GM12872 (cell line): ENCODE measurements at regions not wholly inside any gene's neighbourhood (a gene's known extent, or its start where the extent isn't known, plus 50 kb on each side); places are given as distances from the start of the nearest gene placed in this dataset.

Source experiments
- CTCF ChIP-seq: IDR thresholded peaks from 3 replicates; pipeline ENCODE4 v1.5.1; 2011; ENCODE audit warnings: low read depth, mild to moderate bottlenecking, low read length, moderate library complexity; ENCODE audit not compliant: insufficient read depth

- TF ChIP-seq CTCF: no peak
Measured at GRCh38 chr3:5899014-5899761, 711.7 kb downstream of the EDEM1 start.

GRCh38 chr3:5917932-5918331 is 730.4 kb downstream of the EDEM1 start:
- no peak for TF ChIP-seq CTCF

- TF ChIP-seq CTCF: no peak
Measured at GRCh38 chr3:5918626-5919025, 731.1 kb downstream of the EDEM1 start.

DNA sequence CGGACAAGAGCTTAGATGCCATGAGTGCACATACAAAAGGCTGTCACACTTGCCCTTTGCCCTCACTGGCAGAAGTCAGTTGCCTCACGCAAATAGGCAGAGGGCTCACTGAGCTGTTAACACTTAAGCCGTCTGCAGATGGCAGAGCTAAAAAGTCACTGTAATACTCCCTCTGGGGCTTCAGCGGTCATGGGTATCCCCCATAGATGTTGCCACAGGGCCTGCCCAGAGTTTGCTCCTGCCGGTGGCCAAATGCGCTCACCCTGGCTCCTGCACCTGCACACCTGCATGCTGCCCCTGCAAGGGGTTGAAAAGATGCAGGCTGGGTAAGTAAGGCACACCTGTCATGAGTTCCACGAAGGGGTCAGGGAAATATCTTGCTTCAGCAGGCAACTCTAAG is 741.5 kb downstream of the EDEM1 start:
- TF ChIP-seq CTCF: no peak

DNA sequence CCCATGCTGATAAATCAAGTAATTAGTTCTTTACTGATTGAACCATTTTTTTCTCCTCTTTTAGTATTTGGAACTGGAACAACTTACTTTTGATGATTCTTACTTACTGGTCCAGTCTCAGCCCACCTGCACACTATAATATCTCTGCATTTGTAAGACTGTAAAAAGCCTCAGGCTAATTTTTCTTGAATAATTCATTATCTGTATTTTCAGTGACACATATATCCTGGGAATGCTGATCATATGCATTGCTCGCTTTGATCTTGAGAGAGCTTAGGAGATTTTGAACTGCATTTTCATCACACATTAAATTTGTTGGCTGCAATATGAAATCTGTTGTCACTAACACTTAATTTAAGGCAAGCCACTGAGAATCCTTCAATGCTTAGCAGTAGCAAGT is 760.6 kb downstream of the EDEM1 start:
- no peak for TF ChIP-seq CTCF

GRCh38 chr3:5951026-5951425 is 763.5 kb downstream of the EDEM1 start:
- TF ChIP-seq CTCF: no peak

DNA sequence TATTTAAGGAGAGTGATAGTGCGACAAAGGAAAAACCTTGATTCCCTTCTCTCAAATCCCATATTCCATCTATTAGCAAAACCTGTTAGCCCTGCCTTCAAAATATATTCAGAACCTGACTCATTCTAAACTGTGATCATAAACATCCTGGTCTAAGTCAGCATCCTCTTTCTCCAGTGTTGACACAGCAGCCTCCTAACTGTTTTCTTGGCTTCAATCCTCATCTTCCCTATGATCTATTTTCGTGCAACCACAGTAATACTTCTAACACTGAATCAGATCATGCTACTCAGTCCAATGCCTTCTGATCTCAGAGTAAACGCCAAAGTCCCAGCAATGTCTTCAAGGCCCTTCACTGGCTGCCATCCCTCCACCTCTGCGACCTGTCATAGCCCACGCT is 785.1 kb downstream of the EDEM1 start:
- no peak for TF ChIP-seq CTCF
